Activated CD4-positive, alpha-beta T cell treated with anti-CD3 and anti-CD28 coated beads, Interleukin-2, Interleukin-6, amounts not matched to agents 100 ng/mL and 50 ng/mL, durations not matched to agents 16 hours and 8 hours (primary cell): ENCODE measurements at regions not wholly inside any gene's neighbourhood (a gene's known extent, or its start where the extent isn't known, plus 50 kb on each side); places are given as distances from the start of the nearest gene placed in this dataset.
A peak's percentile ranks its signal among the peaks of the same experiment; 100 is the strongest.

Experiments used
- DNase-seq: peaks from one replicate; pipeline ENCODE4 v3.0.0-alpha.2; 2020

GRCh38 chr3:70789878-70790277, 477.4 kb upstream of the MDFIC2 start:
- no peak for DNase-seq

- no peak for DNase-seq
Measured at GRCh38 chr3:70780790-70781189, 468.4 kb upstream of the MDFIC2 start.

- DNase-seq: no peak
Measured at GRCh38 chr3:70779296-70779695, 466.9 kb upstream of the MDFIC2 start.

- no peak for DNase-seq
Measured at GRCh38 chr3:70776081-70776480, 463.6 kb upstream of the MDFIC2 start.

GRCh38 chr3:70775257-70775656, 462.8 kb upstream of the MDFIC2 start:
- no peak for DNase-seq

GRCh38 chr3:70774641-70775040, 462.2 kb upstream of the MDFIC2 start:
- DNase-seq: no peak

- DNase-seq: peak; percentile 37
Measured at GRCh38 chr3:70771426-70772147, 459.1 kb upstream of the MDFIC2 start.

GRCh38 chr3:70770650-70771049, 458.2 kb upstream of the MDFIC2 start:
- DNase-seq: no peak

- no peak for DNase-seq
Measured at GRCh38 chr3:70766301-70766700, 453.9 kb upstream of the MDFIC2 start.

GRCh38 chr3:70763894-70764293, 451.5 kb upstream of the MDFIC2 start:
- no peak for DNase-seq

- DNase-seq: no peak
Measured at GRCh38 chr3:70757658-70758057, 445.2 kb upstream of the MDFIC2 start.

GRCh38 chr3:70755526-70755925, 443.1 kb upstream of the MDFIC2 start:
- no peak for DNase-seq

GRCh38 chr3:70754314-70754713, 441.9 kb upstream of the MDFIC2 start:
- DNase-seq: no peak

- no peak for DNase-seq
Measured at GRCh38 chr3:70753572-70753971, 441.1 kb upstream of the MDFIC2 start.

GRCh38 chr3:70752051-70752450, 439.6 kb upstream of the MDFIC2 start:
- no peak for DNase-seq

- no peak for DNase-seq
Measured at GRCh38 chr3:70749122-70749521, 436.7 kb upstream of the MDFIC2 start.

- DNase-seq: no peak
Measured at GRCh38 chr3:70748593-70748992, 436.2 kb upstream of the MDFIC2 start.

GRCh38 chr3:70747847-70748246, 435.4 kb upstream of the MDFIC2 start:
- no peak for DNase-seq

GRCh38 chr3:70744536-70744935, 432.1 kb upstream of the MDFIC2 start:
- DNase-seq: no peak

- DNase-seq: no peak
Measured at GRCh38 chr3:70743754-70744153, 431.3 kb upstream of the MDFIC2 start.

GRCh38 chr3:70742081-70742480, 429.6 kb upstream of the MDFIC2 start:
- DNase-seq: no peak

- DNase-seq: no peak
Measured at GRCh38 chr3:70740872-70741271, 428.4 kb upstream of the MDFIC2 start.

- no peak for DNase-seq
Measured at GRCh38 chr3:70740071-70740470, 427.6 kb upstream of the MDFIC2 start.

GRCh38 chr3:70738291-70738681, 425.8 kb upstream of the MDFIC2 start:
- no peak for DNase-seq

- no peak for DNase-seq
Measured at GRCh38 chr3:70737666-70738290, 425.3 kb upstream of the MDFIC2 start.
